Endothelial cell of umbilical vein (primary cell): ENCODE measurements at regions not wholly inside any gene's neighbourhood (a gene's known extent, or its start where the extent isn't known, plus 50 kb on each side); places are given as distances from the start of the nearest gene placed in this dataset.

Experiments
- BruUV-seq: library from RNA; stranded (reverse); fragments of 400-500 nt; replicated peaks from 2 replicates; lab custom pipeline; 2021; lab: Mats Ljungman, UMichigan
- CTCF ChIA-PET: fragments of 300-600, 350-600 bp; sonication (Branson Sonifier 250); formaldehyde crosslinking; loops from one replicate; lab custom pipeline; 2021; ENCODE audit warnings: antibody characterized with exemption, inconsistent platforms; lab: Charles Lee
- POLR2A ChIA-PET: fragments of 300-600, 350-600 bp; sonication (Branson Sonifier 250); formaldehyde crosslinking; loops from one replicate; lab custom pipeline; 2021; ENCODE audit warnings: antibody characterized with exemption, inconsistent platforms; lab: Charles Lee
- DNase-seq: peaks from one replicate; pipeline ENCODE4 v3.0.0-alpha.2; 2011; ENCODE audit warnings: low read depth, low spot score
- FAIRE-seq: peaks from 2 replicates; lab custom pipeline; 2011; peaks lifted over from hg19 to GRCh38; lab: Jason Lieb, UNC
- H2AFZ ChIP-seq: 2 replicates; pipeline ENCODE4 v1.6.0; 2012; ENCODE audit warnings: low read depth, low read length, control low read depth, inconsistent platforms
- H3K27ac ChIP-seq: 2 replicates; pipeline ENCODE4 v1.5.1; 2011; ENCODE audit warnings: low read depth, mild to moderate bottlenecking, control low read depth, low read length, moderate library complexity; ENCODE audit not compliant: insufficient read depth
- H3K27me3 ChIP-seq, 2 experiments: 2 replicates each; pipeline versions ENCODE4 v1.6.0 to v1.6.1; 2011; ENCODE audit warnings: low read length in 2 of 2, mixed read lengths in 1 of 2; ENCODE audit not compliant: control insufficient read depth in 2 of 2, insufficient read depth in 2 of 2
- H3K36me3 ChIP-seq, 2 experiments: 2 replicates in 1 of 2; 3 replicates in 1 of 2; pipeline ENCODE4 v1.5.1; 2011; ENCODE audit warnings: low read length in 2 of 2, mild to moderate bottlenecking in 1 of 2, moderate library complexity in 1 of 2; ENCODE audit not compliant: control insufficient read depth in 2 of 2, insufficient read depth in 2 of 2; ENCODE audit errors: extremely low read depth in 1 of 2
- H3K4me1 ChIP-seq: 3 replicates; pipeline ENCODE4 v1.5.1; 2011; ENCODE audit warnings: mild to moderate bottlenecking, low read length; ENCODE audit not compliant: control insufficient read depth, insufficient read depth; ENCODE audit errors: extremely low read depth
- H3K4me2 ChIP-seq: 2 replicates; pipeline ENCODE4 v1.6.1; 2011; ENCODE audit warnings: low read length, control low read depth, mixed read lengths; ENCODE audit not compliant: insufficient read depth
- H3K4me3 ChIP-seq, 3 experiments: fragments of 200-600 bp in 1 of 3; sonication (generic), shearing (Covaris generic) in 1 of 3; replicated peaks in 1 of 3; 2 replicates each; pipeline ENCODE4 v1.5.1; 2011 to 2016; ENCODE audit warnings: control low read depth in 3 of 3, low read length in 3 of 3, mild to moderate bottlenecking in 2 of 3, inconsistent platforms in 1 of 3, low read depth in 1 of 3, moderate library complexity in 1 of 3; ENCODE audit not compliant: insufficient read depth in 1 of 3
- H3K79me2 ChIP-seq: 2 replicates; pipeline ENCODE4 v1.6.0; 2012; ENCODE audit warnings: low read length, inconsistent platforms; ENCODE audit not compliant: control insufficient read depth, insufficient read depth
- H3K9ac ChIP-seq: replicated peaks from 2 replicates; pipeline ENCODE3; 2011; ENCODE audit warnings: low read length, control low read depth; ENCODE audit not compliant: insufficient read depth; ENCODE audit errors: extremely low read depth
- H3K9me1 ChIP-seq: replicated peaks from 3 replicates; pipeline ENCODE4 v1.6.0; 2011; ENCODE audit warnings: mild to moderate bottlenecking, low read length; ENCODE audit not compliant: control insufficient read depth, insufficient read depth; ENCODE audit errors: extremely low read depth
- H3K9me3 ChIP-seq: replicated peaks from 2 replicates; pipeline ENCODE4 v1.5.1; 2012; ENCODE audit warnings: low read length, inconsistent platforms; ENCODE audit not compliant: control insufficient read depth, insufficient read depth
- H4K20me1 ChIP-seq: replicated peaks from 2 replicates; pipeline ENCODE3; 2011; ENCODE audit warnings: mild to moderate bottlenecking, low read length; ENCODE audit not compliant: control insufficient read depth, insufficient read depth; ENCODE audit errors: extremely low read depth
- EZH2 ChIP-seq: IDR thresholded peaks from 2 replicates; pipeline ENCODE4 v1.6.1; 2012; ENCODE audit warnings: borderline replicate concordance, low read depth, mild to moderate bottlenecking, moderate library complexity, low read length, inconsistent platforms; ENCODE audit not compliant: severe bottlenecking
- FOS ChIP-seq: IDR thresholded peaks from 2 replicates; pipeline ENCODE4 v1.6.1; 2011; ENCODE audit warnings: mild to moderate bottlenecking, low read length, moderate library complexity, borderline replicate concordance; ENCODE audit not compliant: insufficient read depth
- GATA2 ChIP-seq: IDR thresholded peaks from 2 replicates; pipeline ENCODE4 v1.7.0; 2011; ENCODE audit warnings: low read depth, mild to moderate bottlenecking, moderate library complexity, mixed read lengths, low read length; ENCODE audit not compliant: insufficient read length, insufficient read depth
- JUN ChIP-seq: IDR thresholded peaks from 2 replicates; pipeline ENCODE4 v1.6.1; 2011; ENCODE audit warnings: borderline replicate concordance, low read depth; ENCODE audit not compliant: insufficient read length, insufficient read depth
- MYC ChIP-seq: IDR thresholded peaks from one replicate; pipeline ENCODE4 v1.6.1; 2011; ENCODE audit warnings: mild to moderate bottlenecking, low read depth, low read length
- POLR2A ChIP-seq: IDR thresholded peaks from 2 replicates; pipeline ENCODE4 v1.6.1; 2012; ENCODE audit warnings: low read depth, mild to moderate bottlenecking, control low read depth, low read length
- POLR2AphosphoS5 ChIP-seq: IDR thresholded peaks from 2 replicates; pipeline ENCODE4 v1.6.1; 2012; ENCODE audit warnings: low read depth, mild to moderate bottlenecking, control low read depth, low read length, moderate library complexity; ENCODE audit not compliant: insufficient read depth
- dilution Hi-C: fragments of 300-500 bp; cut with MboI; formaldehyde crosslinking; loops from one replicate; pipeline ENCODE4 v1.15.0; 2019; ENCODE audit warnings: low sequenced_read_pairs; ENCODE audit not compliant: extremely low pct_ligation_motif_present
- intact Hi-C: fragments of 100-400 bp; cut with micrococcal nuclease; formaldehyde crosslinking; loops from one replicate; pipeline ENCODE4 v1.10.0; 2022
- TF ChIP-seq, protein P1 (sequence below), 2 donors: IDR thresholded peaks; 1 replicate in 1 of 2; 2 replicates in 1 of 2; pipeline ENCODE4 v1.5.1; 2011; ENCODE audit warnings: low read length in 2 of 2, mild to moderate bottlenecking in 2 of 2, moderate library complexity in 2 of 2, control low read depth in 1 of 2, inconsistent platforms in 1 of 2, low read depth in 1 of 2; ENCODE audit not compliant: insufficient read depth in 1 of 2; ENCODE audit errors: extremely low read depth in 1 of 2
- TF ChIP-seq, protein P2 (sequence below): IDR thresholded peaks from 2 replicates; pipeline ENCODE4 v1.6.1; 2011; ENCODE audit not compliant: insufficient read depth, insufficient read length

DNA sequence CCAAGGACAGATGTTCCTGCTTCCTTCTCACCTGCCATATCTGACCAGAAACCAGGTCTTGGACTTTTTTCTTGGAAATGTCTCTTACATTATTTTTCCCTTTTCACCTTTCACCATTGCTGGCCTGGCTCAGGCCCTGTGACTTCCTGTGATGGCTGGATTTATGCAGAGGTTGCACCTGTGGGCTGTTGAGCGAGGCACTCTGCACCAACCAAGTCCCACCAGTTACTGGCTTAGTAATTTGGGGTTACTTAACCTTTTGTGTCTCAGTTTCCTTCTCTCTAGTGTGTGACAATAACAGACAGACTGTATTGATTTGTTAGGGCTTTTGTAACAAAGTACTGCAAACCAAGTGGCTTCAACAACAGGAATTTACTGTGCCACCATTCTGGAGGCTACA, 110.0 kb downstream of the INSIG2 start:
- no TSS peak for BruUV-seq
- FAIRE-seq: no peak
- CTCF ChIA-PET: interaction anchor here (0.7 kb wide), 1 partner anchor 12 kb away, joined by 3 read pairs; no protein-coding TSS in a partner anchor

More for the DNA sequence above, 110.0 kb downstream of the INSIG2 start:
- Histone ChIP-seq H3K4me3 (no peak overlapping the region), H3K9me1 (no peaks in the 10 kb centered on the region), H3K79me2 (no peaks in the 10 kb centered on the region), H3K27ac (no peak overlapping the region), H3K27me3 (peaks cover 2 to 12% of the 10 kb centered on the region in 2 experiments), H3K9ac (no peak overlapping the region), H3K4me1 (no peaks in the 10 kb centered on the region), H3K4me2 (no peak overlapping the region), H3K36me3 (no peaks in the 10 kb centered on the region), H4K20me1 (no peaks in the 10 kb centered on the region), H3K9me3 (no peaks in the 10 kb centered on the region), H2AFZ (no peak overlapping the region)
- DNase-seq: no peak
- TF ChIP-seq, protein P1, sequence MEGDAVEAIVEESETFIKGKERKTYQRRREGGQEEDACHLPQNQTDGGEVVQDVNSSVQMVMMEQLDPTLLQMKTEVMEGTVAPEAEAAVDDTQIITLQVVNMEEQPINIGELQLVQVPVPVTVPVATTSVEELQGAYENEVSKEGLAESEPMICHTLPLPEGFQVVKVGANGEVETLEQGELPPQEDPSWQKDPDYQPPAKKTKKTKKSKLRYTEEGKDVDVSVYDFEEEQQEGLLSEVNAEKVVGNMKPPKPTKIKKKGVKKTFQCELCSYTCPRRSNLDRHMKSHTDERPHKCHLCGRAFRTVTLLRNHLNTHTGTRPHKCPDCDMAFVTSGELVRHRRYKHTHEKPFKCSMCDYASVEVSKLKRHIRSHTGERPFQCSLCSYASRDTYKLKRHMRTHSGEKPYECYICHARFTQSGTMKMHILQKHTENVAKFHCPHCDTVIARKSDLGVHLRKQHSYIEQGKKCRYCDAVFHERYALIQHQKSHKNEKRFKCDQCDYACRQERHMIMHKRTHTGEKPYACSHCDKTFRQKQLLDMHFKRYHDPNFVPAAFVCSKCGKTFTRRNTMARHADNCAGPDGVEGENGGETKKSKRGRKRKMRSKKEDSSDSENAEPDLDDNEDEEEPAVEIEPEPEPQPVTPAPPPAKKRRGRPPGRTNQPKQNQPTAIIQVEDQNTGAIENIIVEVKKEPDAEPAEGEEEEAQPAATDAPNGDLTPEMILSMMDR (IDR thresholded peaks at IDR 0.05; ENCODE audit: extremely low read depth in 1 of 2, insufficient read depth in 1 of 2, low read depth in 1 of 2, low read length in 2 of 2): no peak
- TF ChIP-seq, protein P2, sequence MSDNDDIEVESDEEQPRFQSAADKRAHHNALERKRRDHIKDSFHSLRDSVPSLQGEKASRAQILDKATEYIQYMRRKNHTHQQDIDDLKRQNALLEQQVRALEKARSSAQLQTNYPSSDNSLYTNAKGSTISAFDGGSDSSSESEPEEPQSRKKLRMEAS: no peak
- TF ChIP-seq EZH2 (no peak), POLR2A (no peak), FOS (no peak), GATA2 (no peak), JUN (no peak), MYC (no peak), POLR2AphosphoS5 (no peak)
- dilution Hi-C loops (no loop called here), intact Hi-C loops (no loop called here)
- POLR2A ChIA-PET: no interaction called here
